Activated T-cell treated with anti-CD3 and anti-CD28 coated beads for 1 hour (primary cell): ENCODE measurements at regions not wholly inside any gene's neighbourhood (a gene's known extent, or its start where the extent isn't known, plus 50 kb on each side); places are given as distances from the start of the nearest gene placed in this dataset.

Experiments
- DNase-seq: peaks from one replicate; pipeline ENCODE4 v3.0.0-alpha.2; 2020; ENCODE audit warnings: low read depth

GRCh38 chr9:93730217-93730616 is 153.8 kb downstream of the PHF2 start:
- DNase-seq, result no peak
